Progenitor cell of endocrine pancreas (in vitro differentiated cells): ENCODE measurements at regions not wholly inside any gene's neighbourhood (a gene's known extent, or its start where the extent isn't known, plus 50 kb on each side); places are given as distances from the start of the nearest gene placed in this dataset.

Source experiments
- DNase-seq: peaks from one replicate; pipeline ENCODE4 v3.0.0; 2021; ENCODE audit warnings: low spot score; ENCODE audit not compliant: unreplicated experiment
- H3K27ac Mint-ChIP-seq: 2 replicates; pipeline ENCODE4 v1.8.0; 2021; ENCODE audit warnings: mild to moderate bottlenecking, moderate library complexity, mixed read lengths
- H3K27me3 Mint-ChIP-seq: 2 replicates; pipeline ENCODE4 v1.8.0; 2021; ENCODE audit warnings: mixed read lengths
- H3K36me3 Mint-ChIP-seq: 2 replicates; pipeline ENCODE4 v1.8.0; 2022; ENCODE audit warnings: mixed read lengths; ENCODE audit not compliant: insufficient read depth
- H3K4me1 Mint-ChIP-seq: 2 replicates; pipeline ENCODE4 v1.8.0; 2021; ENCODE audit warnings: low read depth, mixed read lengths
- H3K4me3 Mint-ChIP-seq: 2 replicates; pipeline ENCODE4 v1.8.0; 2021; ENCODE audit warnings: low read depth, mild to moderate bottlenecking, moderate library complexity, mixed read lengths
- H3K9me3 Mint-ChIP-seq: 2 replicates; pipeline ENCODE4 v1.8.0; 2021; ENCODE audit warnings: low read depth, mixed read lengths
- TF ChIP-seq, protein P1 (sequence below): fragments of 200-600 bp; sonication (generic); IDR thresholded peaks from one replicate; pipeline ENCODE4 v1.5.0; 2021; ENCODE audit warnings: antibody characterized with exemption, mild to moderate bottlenecking; ENCODE audit not compliant: unreplicated experiment

GRCh38 chr12:124424516-124424905, 129.6 kb downstream of the RFLNA start:
- peaks cover 20% of the 10 kb centered on the region for H3K36me3 Mint-ChIP-seq
- H3K4me3 Mint-ChIP-seq = no peak overlapping the region

GRCh38 chr12:124423761-124424515, 129.0 kb downstream of the RFLNA start:
- Mint-ChIP-seq H3K4me1 (no peaks in the 10 kb centered on the region), H3K27ac (peak overlapping the region; percentile 49), H3K36me3 (peaks cover 26% of the 10 kb centered on the region), H3K4me3 (no peak overlapping the region), H3K9me3 (no peaks in the 10 kb centered on the region), H3K27me3 (no peaks in the 10 kb centered on the region)
- no peak for DNase-seq
- TF ChIP-seq, protein P1, sequence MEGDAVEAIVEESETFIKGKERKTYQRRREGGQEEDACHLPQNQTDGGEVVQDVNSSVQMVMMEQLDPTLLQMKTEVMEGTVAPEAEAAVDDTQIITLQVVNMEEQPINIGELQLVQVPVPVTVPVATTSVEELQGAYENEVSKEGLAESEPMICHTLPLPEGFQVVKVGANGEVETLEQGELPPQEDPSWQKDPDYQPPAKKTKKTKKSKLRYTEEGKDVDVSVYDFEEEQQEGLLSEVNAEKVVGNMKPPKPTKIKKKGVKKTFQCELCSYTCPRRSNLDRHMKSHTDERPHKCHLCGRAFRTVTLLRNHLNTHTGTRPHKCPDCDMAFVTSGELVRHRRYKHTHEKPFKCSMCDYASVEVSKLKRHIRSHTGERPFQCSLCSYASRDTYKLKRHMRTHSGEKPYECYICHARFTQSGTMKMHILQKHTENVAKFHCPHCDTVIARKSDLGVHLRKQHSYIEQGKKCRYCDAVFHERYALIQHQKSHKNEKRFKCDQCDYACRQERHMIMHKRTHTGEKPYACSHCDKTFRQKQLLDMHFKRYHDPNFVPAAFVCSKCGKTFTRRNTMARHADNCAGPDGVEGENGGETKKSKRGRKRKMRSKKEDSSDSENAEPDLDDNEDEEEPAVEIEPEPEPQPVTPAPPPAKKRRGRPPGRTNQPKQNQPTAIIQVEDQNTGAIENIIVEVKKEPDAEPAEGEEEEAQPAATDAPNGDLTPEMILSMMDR = no peak

More at GRCh38 chr12:124424516-124424905, 129.6 kb downstream of the RFLNA start:
- no peaks in the 10 kb centered on the region for H3K9me3 Mint-ChIP-seq
- H3K4me1 Mint-ChIP-seq = no peaks in the 10 kb centered on the region
- no peaks in the 10 kb centered on the region for H3K27me3 Mint-ChIP-seq
- TF ChIP-seq, protein P1 = no peak
- no peak for DNase-seq
- peak overlapping the region; percentile 49 for H3K27ac Mint-ChIP-seq

- TF ChIP-seq, protein P1 = no peak
- peaks cover 31% of the 10 kb centered on the region for H3K36me3 Mint-ChIP-seq
- no peaks in the 10 kb centered on the region for H3K4me1 Mint-ChIP-seq
- no peak for DNase-seq
- no peak overlapping the region for H3K27ac Mint-ChIP-seq
- no peaks in the 10 kb centered on the region for H3K27me3 Mint-ChIP-seq
- H3K4me3 Mint-ChIP-seq = no peak overlapping the region
- H3K9me3 Mint-ChIP-seq = no peaks in the 10 kb centered on the region
These were observed 128.0 kb downstream of the RFLNA start for GRCh38 chr12:124422570-124423523.

- Mint-ChIP-seq H3K9me3 (no peaks in the 10 kb centered on the region), H3K4me3 (no peak overlapping the region), H3K27ac (no peak overlapping the region), H3K27me3 (no peaks in the 10 kb centered on the region), H3K36me3 (peaks cover 38% of the 10 kb centered on the region), H3K4me1 (no peaks in the 10 kb centered on the region)
- no peak for DNase-seq
- TF ChIP-seq, protein P1 = no peak
These were observed 127.3 kb downstream of the RFLNA start for GRCh38 chr12:124422142-124422569.

DNA sequence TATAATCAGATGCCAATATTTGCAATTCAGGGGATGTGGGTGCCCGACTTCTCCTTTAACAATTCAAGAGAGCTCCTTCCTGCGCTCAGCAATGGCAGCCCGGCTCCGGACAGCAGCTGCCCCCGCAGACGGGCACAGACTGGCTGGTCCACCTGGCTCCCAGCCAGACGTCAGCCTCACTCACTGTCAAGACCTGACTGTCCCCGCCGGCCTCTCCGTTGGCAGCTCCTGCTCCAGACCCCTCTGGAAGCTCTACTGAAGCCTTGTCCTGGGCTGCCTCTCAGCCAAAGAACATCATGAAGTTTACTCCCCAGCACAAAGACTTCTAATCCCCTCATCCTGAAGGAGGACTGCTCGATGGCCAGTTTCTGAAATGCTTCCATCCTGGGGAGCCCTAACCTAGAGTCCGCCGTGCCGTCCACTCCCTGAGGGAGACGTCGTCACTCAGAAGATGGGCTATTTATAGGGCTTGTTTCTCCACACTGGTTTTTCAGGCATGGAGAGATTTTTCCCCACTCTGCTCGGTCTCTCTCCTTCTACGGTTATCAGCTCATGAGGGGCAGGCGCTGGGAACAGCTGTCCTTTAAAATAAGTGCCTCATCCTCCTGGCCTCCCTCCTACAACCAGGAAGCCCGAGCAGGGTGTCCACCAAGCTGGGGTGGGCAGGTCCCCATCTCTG, 126.2 kb downstream of the RFLNA start:
- no peak for DNase-seq
- Mint-ChIP-seq H3K9me3 (no peaks in the 10 kb centered on the region), H3K4me3 (no peak overlapping the region), H3K4me1 (no peaks in the 10 kb centered on the region), H3K27ac (peak overlapping the region; percentile 37), H3K27me3 (no peaks in the 10 kb centered on the region), H3K36me3 (peaks cover 40% of the 10 kb centered on the region)
- TF ChIP-seq, protein P1 = no peak
